Ovary (tissue), 7 donors: ENCODE measurements at regions not wholly inside any gene's neighbourhood (a gene's known extent, or its start where the extent isn't known, plus 50 kb on each side); places are given as distances from the start of the nearest gene placed in this dataset.
A peak's percentile ranks its signal among the peaks of the same experiment; 100 is the strongest.
"Not testable (repeated sequence)": the region's sequence is repeated elsewhere in the genome, so short reads cannot be mapped to it uniquely, and the experiment has no call there.

Experiments
- DNase-seq, 5 donors: peaks; one replicate each; pipeline ENCODE4 v3.0.0-alpha.2; 2019 to 2020
- H3K27ac ChIP-seq, 2 donors: fragments of 200-600 bp; one replicate each; pipeline versions ENCODE4 v1.5.1 to v1.8.0; 2019 to 2022
- H3K27me3 ChIP-seq: fragments of 200-600 bp; one replicate; pipeline ENCODE4 v1.8.0; 2022
- H3K36me3 ChIP-seq: fragments of 200-600 bp; sonication (generic); one replicate; pipeline ENCODE4 v1.5.1; 2019
- H3K4me1 ChIP-seq: one replicate; pipeline ENCODE4 v1.8.1; 2013; ENCODE audit warnings: mild to moderate bottlenecking, moderate library complexity; ENCODE audit not compliant: insufficient read depth
- H3K4me3 ChIP-seq: fragments of 200-600 bp; sonication (generic); one replicate; pipeline ENCODE4 v1.5.1; 2017
- H3K9me3 ChIP-seq, 2 donors: fragments of 200-600 bp in 1 of 2; sonication (generic) in 1 of 2; one replicate each; pipeline versions ENCODE4 v1.5.1 to v1.8.1; 2013 to 2019; ENCODE audit warnings: mild to moderate bottlenecking in 1 of 2, moderate library complexity in 1 of 2
- WGBS, 3 donors: extraction: QIAGEN DNeasy Blood & Tissue Kit in 1 of 3; methylation state at CpG; one replicate each; pipeline versions ENCODE4 v1.1.5 to v1.1.7; 2013 to 2017; 5-methylcytosine and 5-hydroxymethylcytosine counted together
- intact Hi-C, 4 donors: fragments of 100-400 bp; cut with DNase I; formaldehyde crosslinking; loops; one replicate each; pipeline versions ENCODE4 v1.11.0 to v1.15.1; 2022 to 2023
- donor health status: DM: no; HTN: no; CAD: no; lungs with moderate emphysema.
- donor health status: DM: no; HTN: no; CAD: no.
- donor health status: Bipolar disorder and iron deficiency.
- donor health status: DM: no; HTN: no; CAD: no.
- donor health status: DM: yes; HTN: yes; CAD: no.

DNA sequence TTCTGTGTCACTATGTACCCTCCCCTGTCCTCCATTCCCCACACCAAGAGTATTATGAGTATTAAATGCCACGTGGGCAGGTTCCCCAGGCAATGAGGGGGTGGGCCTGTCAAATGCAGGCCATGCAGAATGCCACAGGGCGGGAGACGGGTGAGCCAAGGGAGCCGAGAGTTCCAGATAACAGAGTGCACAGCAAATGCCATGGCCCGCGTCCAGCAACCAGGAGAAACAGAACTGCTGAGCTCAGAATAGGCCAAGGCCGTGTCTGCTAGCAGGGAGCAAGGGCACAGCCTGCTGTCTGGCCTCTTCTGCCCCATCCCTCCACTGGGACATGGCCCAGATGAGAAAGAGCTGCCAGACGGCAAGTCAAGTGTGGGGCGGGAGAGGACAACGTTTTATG, 64.4 kb upstream of the PLGLB2 start:
- H3K27me3 ChIP-seq, intact Hi-C loops, H3K4me1 ChIP-seq, H3K9me3 ChIP-seq, H3K4me3 ChIP-seq, H3K27ac ChIP-seq, H3K36me3 ChIP-seq: not testable (repeated sequence)
- DNase-seq: peak; percentile 74 to 88 (median 77)
- WGBS, 3 donors: 2 to 14% (median 6%) methylated on average over 5 to 10 of the region's 10 CpGs

DNA sequence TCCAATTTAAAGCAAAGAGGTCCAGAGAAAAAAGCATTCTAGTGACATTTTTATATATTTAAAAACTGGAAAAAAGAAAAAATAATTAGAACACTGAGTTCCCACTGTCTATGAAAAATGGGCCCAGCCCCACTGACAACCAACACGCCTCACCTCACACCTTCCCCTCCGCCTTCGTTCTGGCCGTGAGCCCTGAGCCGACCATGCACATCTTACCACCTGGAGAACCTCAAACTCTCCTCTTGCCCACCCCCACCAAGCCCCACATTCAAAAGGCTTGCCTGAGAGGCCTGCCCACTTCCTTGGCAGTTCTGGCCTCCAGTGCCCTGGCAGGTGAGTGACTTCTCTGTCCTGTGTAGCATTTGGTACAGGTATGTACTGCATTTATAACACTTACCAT, 63.9 kb upstream of the PLGLB2 start:
- peak in 2 of 5 donors; percentile 28 to 48 for DNase-seq
- intact Hi-C loops, H3K9me3 ChIP-seq, H3K4me3 ChIP-seq, H3K27ac ChIP-seq, H3K27me3 ChIP-seq, H3K4me1 ChIP-seq, H3K36me3 ChIP-seq: not testable (repeated sequence)
- 74 to 89% (median 86%) methylated on average over 5 of the region's 5 CpGs for WGBS, 3 donors

DNA sequence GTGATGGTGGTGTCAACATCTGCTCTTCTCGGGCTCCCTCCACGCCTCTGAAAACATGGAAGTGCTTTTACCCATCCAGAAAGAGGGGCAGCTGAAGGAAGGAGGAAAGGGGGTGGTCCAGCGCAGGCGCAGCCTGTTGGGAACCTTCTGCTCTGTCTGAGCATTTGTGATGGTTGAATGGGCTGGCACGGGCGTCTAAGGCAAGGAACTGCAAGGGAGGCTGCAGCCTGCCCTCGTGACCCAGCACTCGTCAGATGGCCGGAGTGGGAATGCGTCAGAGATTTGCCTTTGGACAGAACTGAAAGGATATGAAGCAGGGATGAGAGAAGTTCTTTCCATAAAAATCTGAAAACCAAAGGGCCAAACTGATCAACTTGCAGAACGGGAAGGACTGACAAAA, 62.3 kb upstream of the PLGLB2 start:
- H3K9me3 ChIP-seq, H3K27me3 ChIP-seq, intact Hi-C loops, H3K4me3 ChIP-seq, H3K4me1 ChIP-seq, DNase-seq, H3K27ac ChIP-seq, H3K36me3 ChIP-seq: not testable (repeated sequence)
- WGBS, 3 donors: 65 to 89% (median 76%) methylated on average over 7 to 8 of the region's 11 CpGs

DNA sequence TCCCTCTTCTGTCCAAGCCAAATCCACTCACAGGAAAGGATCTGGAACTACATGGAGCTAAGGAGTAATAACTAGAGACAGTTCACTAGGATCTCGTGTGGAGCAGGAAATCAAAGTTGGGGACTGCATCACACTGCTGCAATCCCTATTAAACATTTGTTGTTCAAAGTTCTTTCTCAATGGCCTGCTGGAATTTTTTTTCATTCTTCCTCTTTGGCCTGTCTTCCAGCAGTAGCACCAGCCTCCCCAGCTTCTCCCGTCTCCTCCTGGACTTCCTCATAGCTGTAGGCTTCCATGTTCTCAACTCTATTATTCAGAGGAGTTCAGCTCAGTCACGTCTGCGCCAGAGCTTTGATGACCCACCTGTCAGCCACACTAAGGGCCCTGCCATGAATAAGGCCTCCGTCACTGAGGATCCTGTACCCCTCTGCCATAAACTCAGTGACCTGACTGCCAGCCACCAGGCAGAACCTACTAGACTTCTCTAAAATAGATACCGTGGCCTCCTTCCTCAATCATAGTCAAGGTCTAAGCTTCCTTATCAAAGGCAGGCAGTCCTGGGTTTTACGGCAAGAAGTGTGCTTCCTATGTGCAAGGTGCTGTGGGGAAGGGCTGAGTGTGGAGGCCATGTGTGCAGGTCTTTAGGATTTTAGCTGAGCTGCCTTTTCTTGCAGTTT, 60.9 kb upstream of the PLGLB2 start:
- WGBS, 3 donors: no CpG with 5 or more reads among the region's 7 CpGs
- H3K4me3 ChIP-seq, H3K9me3 ChIP-seq, H3K27me3 ChIP-seq, intact Hi-C loops, H3K27ac ChIP-seq, H3K36me3 ChIP-seq, DNase-seq, H3K4me1 ChIP-seq: not testable (repeated sequence)

DNA sequence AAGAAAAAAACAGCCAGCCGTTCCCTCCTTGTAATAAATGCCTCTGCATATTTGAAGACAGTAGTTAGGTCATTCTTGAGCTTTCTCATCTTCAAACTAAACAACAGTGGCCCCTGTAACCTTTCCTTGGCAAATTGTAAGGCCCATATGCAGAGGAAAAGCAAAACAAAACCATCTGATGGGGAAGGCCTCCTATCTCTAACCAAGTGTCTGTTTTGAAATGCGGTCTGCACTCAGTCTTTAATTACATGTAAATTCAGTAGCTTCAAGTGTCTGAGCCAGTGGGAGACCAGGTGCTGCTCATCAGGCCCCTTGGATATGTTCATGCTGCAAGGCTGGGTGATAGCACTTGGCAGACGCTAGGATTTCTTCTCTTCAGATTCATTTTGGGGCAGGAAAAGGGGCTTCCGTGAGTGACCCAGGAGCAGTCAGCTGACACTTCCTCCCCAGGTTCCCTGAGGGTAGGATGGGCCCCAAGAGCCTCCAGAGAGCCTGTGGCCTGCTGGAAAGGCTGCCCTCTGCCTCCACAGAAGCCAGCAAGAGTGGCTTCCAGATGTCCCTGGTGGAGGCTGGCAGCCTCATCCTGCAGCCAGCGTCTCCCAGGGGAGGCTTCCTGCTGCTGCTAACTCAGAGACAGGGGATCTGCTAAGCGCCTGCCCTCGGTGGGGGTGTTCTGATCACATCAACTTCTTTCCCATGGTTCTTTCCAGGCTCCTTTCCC, 60.2 kb upstream of the PLGLB2 start:
- intact Hi-C loops, H3K27me3 ChIP-seq, H3K27ac ChIP-seq, H3K4me1 ChIP-seq, H3K36me3 ChIP-seq, H3K9me3 ChIP-seq, H3K4me3 ChIP-seq: not testable (repeated sequence)
- 6 to 21% (median 14%) methylated on average over 2 to 4 of the region's 7 CpGs for WGBS, 3 donors
- DNase-seq: peak in 4 of 5 donors; percentile 16 to 45 (median 36)

DNA sequence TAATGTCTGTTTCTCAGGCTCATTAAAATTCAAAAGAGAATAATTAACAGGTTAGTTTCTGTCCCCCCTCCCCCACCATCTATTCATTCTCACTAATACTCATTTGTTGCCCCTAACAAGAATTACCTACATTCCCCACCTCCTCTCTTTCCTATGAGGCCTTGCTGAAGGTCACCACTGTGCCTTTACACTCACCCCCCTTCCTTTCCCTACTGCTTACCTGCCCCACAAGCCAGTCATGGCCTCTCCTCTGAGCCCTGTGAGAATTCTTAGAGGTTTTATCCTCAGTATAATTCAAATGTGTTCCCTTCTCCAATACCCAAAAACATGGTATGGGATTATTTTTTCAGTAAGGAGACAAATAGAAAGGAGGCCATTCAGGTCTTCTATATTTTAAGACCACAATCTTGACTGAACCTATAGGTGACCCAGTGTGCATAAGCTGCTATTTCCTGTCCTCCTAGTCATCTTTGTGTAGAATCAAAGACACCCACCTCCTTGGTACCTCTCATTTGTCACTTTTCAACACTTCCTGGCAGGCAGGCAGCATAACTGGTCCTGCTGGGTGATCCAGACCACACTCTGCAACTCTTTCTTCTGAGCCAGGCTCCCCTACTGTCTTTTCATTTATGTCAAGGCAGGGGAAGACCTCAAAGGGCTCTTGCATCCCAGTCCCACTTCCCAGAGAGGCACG, 55.8 kb upstream of the PLGLB2 start:
- 95 to 100% (median 100%) methylated on average over 1 of the region's 1 CpG for WGBS, 3 donors

DNA sequence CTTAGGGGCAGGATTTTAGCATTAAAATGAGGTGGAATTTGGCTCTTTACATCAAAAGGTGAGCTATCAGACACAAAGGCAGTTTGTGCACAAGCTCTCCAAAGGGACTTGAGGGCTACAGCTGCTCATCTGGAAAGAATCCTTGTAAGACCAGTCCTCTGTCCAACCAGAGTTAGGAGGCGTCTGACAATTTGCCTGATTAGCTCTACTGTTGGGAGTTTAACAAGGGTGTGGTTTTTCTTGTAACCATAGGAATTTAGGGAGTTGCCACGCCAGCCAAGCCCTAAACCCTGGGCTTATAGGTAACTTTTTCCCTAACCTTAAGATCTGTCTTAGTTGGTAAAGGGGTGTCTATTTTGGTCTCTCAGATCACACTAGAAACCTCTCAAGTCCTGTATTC, 55.0 kb upstream of the PLGLB2 start:
- H3K36me3 ChIP-seq, H3K27ac ChIP-seq, H3K4me1 ChIP-seq, intact Hi-C loops, H3K27me3 ChIP-seq, H3K4me3 ChIP-seq, H3K9me3 ChIP-seq, DNase-seq: not testable (repeated sequence)
- 70 to 88% (median 80%) methylated on average over 1 to 2 of the region's 2 CpGs for WGBS, 3 donors

More for the DNA sequence above, 55.8 kb upstream of the PLGLB2 start:
- H3K9me3 ChIP-seq, H3K27ac ChIP-seq, H3K36me3 ChIP-seq, DNase-seq, H3K4me1 ChIP-seq, H3K27me3 ChIP-seq, H3K4me3 ChIP-seq, intact Hi-C loops: not testable (repeated sequence)

DNA sequence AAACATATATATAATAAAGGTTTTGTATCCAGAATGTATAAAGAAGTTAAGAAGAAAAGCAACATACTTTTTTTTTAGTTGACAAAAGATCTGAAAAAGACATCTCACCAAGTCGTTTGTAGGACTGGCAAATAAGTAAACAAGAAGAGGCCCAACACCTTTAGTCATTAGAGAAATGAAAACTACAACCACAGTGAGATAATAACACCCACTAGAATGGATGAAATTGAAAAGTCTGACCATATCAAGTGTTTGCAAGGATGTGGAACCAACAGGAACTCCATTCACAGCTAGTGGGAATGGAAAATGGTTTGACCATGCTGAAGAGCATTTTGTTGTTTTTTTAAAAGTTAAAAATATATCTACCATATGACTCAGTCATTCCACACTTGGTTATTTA, 54.0 kb upstream of the PLGLB2 start:
- H3K27ac ChIP-seq, DNase-seq, H3K36me3 ChIP-seq, H3K27me3 ChIP-seq, H3K4me1 ChIP-seq, intact Hi-C loops, H3K9me3 ChIP-seq, H3K4me3 ChIP-seq: not testable (repeated sequence)
- 20 to 58% methylated on average over 1 of the region's 1 CpG; no CpG with 5 or more reads in 1 of the 3 donors for WGBS, 3 donors

DNA sequence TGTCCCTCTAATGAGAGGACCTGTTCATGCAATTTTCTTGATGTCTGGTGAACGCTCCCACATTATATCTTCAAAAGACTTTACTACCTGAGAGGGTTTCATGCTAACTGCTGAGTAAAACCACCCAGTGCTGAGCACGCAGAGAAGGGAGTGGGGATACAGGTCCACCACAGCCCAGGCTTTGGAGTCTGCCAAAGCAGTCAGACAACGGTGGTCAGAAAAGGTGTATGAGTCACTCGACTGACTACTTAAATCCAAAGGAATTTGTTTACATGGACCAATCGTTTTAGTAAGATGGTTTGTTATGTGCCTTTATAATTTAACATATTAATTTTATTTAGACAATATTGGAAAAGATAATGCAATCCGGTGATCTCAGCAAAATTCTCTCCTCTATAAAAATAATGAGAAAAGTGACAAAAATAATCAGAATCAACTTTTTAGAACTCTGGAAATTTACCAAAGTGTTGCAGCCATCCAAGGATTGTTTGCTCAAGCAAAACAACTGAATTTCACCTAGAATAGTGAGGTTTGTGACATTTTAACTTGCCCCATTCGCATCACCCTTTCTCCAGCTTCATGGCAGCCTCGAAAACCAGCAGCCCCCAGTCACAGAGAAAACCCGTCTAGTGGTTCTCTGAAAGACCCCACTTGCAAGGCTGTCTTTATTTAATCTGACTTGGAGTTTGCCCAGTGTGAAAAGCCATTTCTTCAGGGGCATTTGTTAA, 52.1 kb upstream of the PLGLB2 start:
- H3K27me3 ChIP-seq, H3K4me3 ChIP-seq, intact Hi-C loops, H3K27ac ChIP-seq, H3K4me1 ChIP-seq, DNase-seq, H3K9me3 ChIP-seq, H3K36me3 ChIP-seq: not testable (repeated sequence)
- WGBS, 3 donors: 78 to 87% (median 82%) methylated on average over 8 to 9 of the region's 9 CpGs
